Skeletal muscle tissue (tissue), 3 donors: ENCODE measurements at regions not wholly inside any gene's neighbourhood (a gene's known extent, or its start where the extent isn't known, plus 50 kb on each side); places are given as distances from the start of the nearest gene placed in this dataset.

Experiments
- H3K27ac ChIP-seq: one replicate; pipeline ENCODE4 v1.7.0; 2013; ENCODE audit warnings: mild to moderate bottlenecking, low read depth, low read length, inconsistent platforms
- H3K27me3 ChIP-seq, 3 donors: one replicate each; pipeline ENCODE4 v1.7.0; 2013; ENCODE audit warnings: low read length in 3 of 3; ENCODE audit not compliant: control insufficient read depth in 3 of 3, insufficient read depth in 3 of 3
- H3K36me3 ChIP-seq, 3 donors: one replicate each; pipeline ENCODE4 v1.7.0; 2013; ENCODE audit warnings: low read length in 3 of 3; ENCODE audit not compliant: control insufficient read depth in 3 of 3, insufficient read depth in 3 of 3
- H3K4me1 ChIP-seq, 3 donors: one replicate each; pipeline ENCODE4 v1.7.0; 2013; ENCODE audit warnings: low read length in 3 of 3, mild to moderate bottlenecking in 3 of 3; ENCODE audit not compliant: control insufficient read depth in 3 of 3, insufficient read depth in 3 of 3
- H3K4me3 ChIP-seq, 3 donors: one replicate each; pipeline ENCODE4 v1.7.0; 2013; ENCODE audit warnings: low read length in 3 of 3
- H3K9ac ChIP-seq, 3 donors: one replicate each; pipeline ENCODE4 v1.7.0; 2013; ENCODE audit warnings: low read length in 3 of 3, mild to moderate bottlenecking in 3 of 3, moderate library complexity in 2 of 3, low read depth in 1 of 3
- H3K9me3 ChIP-seq, 3 donors: one replicate each; pipeline ENCODE4 v1.7.0; 2013; ENCODE audit warnings: low read length in 3 of 3; ENCODE audit not compliant: control insufficient read depth in 3 of 3
- donor health status: Osteomylitis.

- Histone ChIP-seq H3K9ac (no peak overlapping the region), H3K27me3 (no peaks in the 10 kb centered on the region), H3K4me3 (no peak overlapping the region), H3K4me1 (no peaks in the 10 kb centered on the region), H3K9me3 (peaks cover 0 to 4% (median 0%) of the 10 kb centered on the region in 3 donors), H3K27ac (no peak overlapping the region), H3K36me3 (no peaks in the 10 kb centered on the region)
Measured at GRCh38 chr11:32289701-32290100, 145.6 kb downstream of the WT1 start.

- Histone ChIP-seq H3K27me3 (no peaks in the 10 kb centered on the region), H3K4me1 (no peaks in the 10 kb centered on the region), H3K9ac (no peak overlapping the region), H3K9me3 (peaks cover 0 to 4% (median 0%) of the 10 kb centered on the region in 3 donors), H3K27ac (no peak overlapping the region), H3K36me3 (no peaks in the 10 kb centered on the region), H3K4me3 (no peak overlapping the region)
Measured at GRCh38 chr11:32290783-32291182, 144.6 kb downstream of the WT1 start.

- Histone ChIP-seq H3K4me3 (no peak overlapping the region), H3K9ac (no peak overlapping the region)
Measured at GRCh38 chr11:32297611-32298011, 137.7 kb downstream of the WT1 start.

GRCh38 chr11:32302826-32303225 lies 132.5 kb downstream of the WT1 start:
- no peaks in the 10 kb centered on the region for H3K9me3 ChIP-seq
- H3K27me3 ChIP-seq: peaks cover 0 to 9% (median 0%) of the 10 kb centered on the region in 3 donors
- no peak overlapping the region for H3K27ac ChIP-seq
- no peaks in the 10 kb centered on the region for H3K36me3 ChIP-seq
- no peak overlapping the region for H3K9ac ChIP-seq
- no peaks in the 10 kb centered on the region for H3K4me1 ChIP-seq
- no peak overlapping the region for H3K4me3 ChIP-seq

More at GRCh38 chr11:32297611-32298011, 137.7 kb downstream of the WT1 start:
- H3K4me1 ChIP-seq: no peaks in the 10 kb centered on the region
- peaks cover 0 to 2% (median 0%) of the 10 kb centered on the region in 3 donors for H3K27me3 ChIP-seq
- H3K9me3 ChIP-seq: no peaks in the 10 kb centered on the region
- H3K27ac ChIP-seq: no peak overlapping the region
- H3K36me3 ChIP-seq: no peaks in the 10 kb centered on the region

GRCh38 chr11:32304521-32304920 lies 130.8 kb downstream of the WT1 start:
- Histone ChIP-seq H3K27me3 (peaks cover 0 to 7% (median 0%) of the 10 kb centered on the region in 3 donors), H3K4me3 (no peak overlapping the region), H3K27ac (no peak overlapping the region), H3K4me1 (no peaks in the 10 kb centered on the region), H3K9me3 (no peaks in the 10 kb centered on the region), H3K9ac (no peak overlapping the region), H3K36me3 (no peaks in the 10 kb centered on the region)

- Histone ChIP-seq H3K9me3 (no peaks in the 10 kb centered on the region), H3K4me3 (no peak overlapping the region), H3K36me3 (no peaks in the 10 kb centered on the region), H3K4me1 (no peaks in the 10 kb centered on the region), H3K27me3 (peaks cover 0 to 11% (median 0%) of the 10 kb centered on the region in 3 donors), H3K27ac (no peak overlapping the region), H3K9ac (no peak overlapping the region)
Measured at GRCh38 chr11:32305460-32305859, 129.9 kb downstream of the WT1 start.

- no peaks in the 10 kb centered on the region for H3K9me3 ChIP-seq
Measured at GRCh38 chr11:32307471-32307870, 127.9 kb downstream of the WT1 start.

GRCh38 chr11:32307913-32308312 lies 127.4 kb downstream of the WT1 start:
- H3K9me3 ChIP-seq: no peaks in the 10 kb centered on the region
- H3K27me3 ChIP-seq: peaks cover 0 to 14% (median 3%) of the 10 kb centered on the region in 3 donors
- no peak overlapping the region for H3K27ac ChIP-seq
- H3K36me3 ChIP-seq: no peaks in the 10 kb centered on the region
- H3K4me3 ChIP-seq: no peak overlapping the region
- H3K4me1 ChIP-seq: no peaks in the 10 kb centered on the region
- H3K9ac ChIP-seq: no peak overlapping the region

More at GRCh38 chr11:32307471-32307870, 127.9 kb downstream of the WT1 start:
- Histone ChIP-seq H3K4me1 (no peaks in the 10 kb centered on the region), H3K27ac (no peak overlapping the region), H3K27me3 (peaks cover 0 to 14% (median 3%) of the 10 kb centered on the region in 3 donors), H3K36me3 (no peaks in the 10 kb centered on the region), H3K9ac (no peak overlapping the region), H3K4me3 (no peak overlapping the region)

GRCh38 chr11:32309530-32310213 lies 125.7 kb downstream of the WT1 start:
- H3K9ac ChIP-seq: no peak overlapping the region
- no peaks in the 10 kb centered on the region for H3K4me1 ChIP-seq
- H3K27me3 ChIP-seq: peaks cover 0 to 14% (median 3%) of the 10 kb centered on the region in 3 donors
- no peak overlapping the region for H3K4me3 ChIP-seq
- H3K9me3 ChIP-seq: no peaks in the 10 kb centered on the region
- no peak overlapping the region for H3K27ac ChIP-seq
- H3K36me3 ChIP-seq: no peaks in the 10 kb centered on the region

GRCh38 chr11:32310214-32310601 lies 125.1 kb downstream of the WT1 start:
- Histone ChIP-seq H3K9ac (no peak overlapping the region), H3K4me3 (no peak overlapping the region), H3K36me3 (no peaks in the 10 kb centered on the region), H3K27ac (no peak overlapping the region), H3K4me1 (no peaks in the 10 kb centered on the region), H3K27me3 (peaks cover 0 to 14% (median 3%) of the 10 kb centered on the region in 3 donors), H3K9me3 (no peaks in the 10 kb centered on the region)
